PC-9 (cell line): ENCODE measurements at regions not wholly inside any gene's neighbourhood (a gene's known extent, or its start where the extent isn't known, plus 50 kb on each side); places are given as distances from the start of the nearest gene placed in this dataset.

Experiments
- BruUV-seq: library from RNA; stranded (reverse); fragments of 400-500 nt; replicated peaks from 2 replicates; lab custom pipeline; 2021; lab: Mats Ljungman, UMichigan
- CTCF ChIA-PET: fragments of 300-600 bp; sonication (Branson Sonifier 250); formaldehyde crosslinking; loops from one replicate; lab custom pipeline; 2022; ENCODE audit warnings: antibody characterized with exemption; lab: Charles Lee
- POLR2A ChIA-PET: fragments of 300-600 bp; sonication (Branson Sonifier 250); formaldehyde crosslinking; loops from one replicate; lab custom pipeline; 2022; ENCODE audit warnings: antibody characterized with exemption; ENCODE audit not compliant: unreplicated experiment; lab: Charles Lee
- DNase-seq, 2 experiments: peaks; one replicate each; pipeline versions ENCODE4 v3.0.0 to v3.0.0-alpha.2; 2015 to 2022; ENCODE audit warnings: mixed read lengths in 1 of 2
- H2AFZ ChIP-seq: fragments of 200-600 bp; sonication (generic); 2 replicates; pipeline ENCODE4 v1.8.1; 2017; ENCODE audit warnings: antibody characterized with exemption
- H3F3A ChIP-seq: fragments of 200-600 bp; sonication (generic); 2 replicates; pipeline ENCODE4 v1.8.1; 2017; ENCODE audit warnings: antibody characterized with exemption, mild to moderate bottlenecking, low read depth; ENCODE audit not compliant: insufficient read depth
- H3K27ac ChIP-seq: fragments of 200-600 bp; sonication (generic); 2 replicates; pipeline ENCODE4 v1.6.1; 2016; ENCODE audit warnings: mixed run types
- H3K27me3 ChIP-seq: fragments of 200-600 bp; sonication (generic); 2 replicates; pipeline ENCODE4 v1.6.1; 2016; ENCODE audit warnings: low read depth, mixed run types; ENCODE audit not compliant: insufficient read depth
- H3K36me3 ChIP-seq: fragments of 200-600 bp; sonication (generic); 2 replicates; pipeline ENCODE4 v1.6.1; 2016; ENCODE audit warnings: low read depth, mixed run types
- H3K4me1 ChIP-seq: fragments of 200-600 bp; sonication (generic); replicated peaks from 2 replicates; pipeline ENCODE4 v1.6.1; 2016; ENCODE audit warnings: mixed run types; ENCODE audit not compliant: insufficient read depth
- H3K4me2 ChIP-seq: fragments of 200-600 bp; sonication (generic); 2 replicates; pipeline ENCODE4 v1.6.1; 2017; ENCODE audit warnings: mixed run types
- H3K4me3 ChIP-seq: fragments of 200-600 bp; sonication (generic); 2 replicates; pipeline ENCODE4 v1.6.1; 2016; ENCODE audit warnings: mixed run types
- H3K79me2 ChIP-seq: fragments of 200-600 bp; sonication (generic); 2 replicates; pipeline ENCODE4 v1.6.1; 2017; ENCODE audit warnings: low read depth, mixed run types
- H3K9me2 ChIP-seq: fragments of 200-600 bp; sonication (generic); 2 replicates; pipeline ENCODE4 v1.8.1; 2017; ENCODE audit warnings: mild to moderate bottlenecking; ENCODE audit not compliant: insufficient read depth
- H3K9me3 ChIP-seq: fragments of 200-600 bp; sonication (generic); 2 replicates; pipeline ENCODE4 v1.8.1; 2016; ENCODE audit warnings: low read depth; ENCODE audit not compliant: insufficient read depth
- H4K20me1 ChIP-seq: fragments of 200-600 bp; sonication (generic); 2 replicates; pipeline ENCODE4 v1.8.1; 2017; ENCODE audit not compliant: insufficient read depth
- EZH2 ChIP-seq: fragments of 200-600 bp; sonication (generic); IDR thresholded peaks from 2 replicates; pipeline ENCODE4 v1.8.0; 2017; ENCODE audit warnings: antibody characterized with exemption, low read depth
- intact Hi-C: fragments of 100-400 bp; cut with micrococcal nuclease; formaldehyde crosslinking; loops from one replicate; pipeline ENCODE4 v1.10.0; 2022; ENCODE audit not compliant: unreplicated experiment
- TF ChIP-seq, protein P1 (sequence below): fragments of 200-600 bp; sonication (generic); conservative IDR thresholded peaks from 2 replicates; pipeline ENCODE4 v1.6.1; 2017; ENCODE audit warnings: mixed run types, antibody characterized with exemption, mild to moderate bottlenecking, moderate library complexity

DNA sequence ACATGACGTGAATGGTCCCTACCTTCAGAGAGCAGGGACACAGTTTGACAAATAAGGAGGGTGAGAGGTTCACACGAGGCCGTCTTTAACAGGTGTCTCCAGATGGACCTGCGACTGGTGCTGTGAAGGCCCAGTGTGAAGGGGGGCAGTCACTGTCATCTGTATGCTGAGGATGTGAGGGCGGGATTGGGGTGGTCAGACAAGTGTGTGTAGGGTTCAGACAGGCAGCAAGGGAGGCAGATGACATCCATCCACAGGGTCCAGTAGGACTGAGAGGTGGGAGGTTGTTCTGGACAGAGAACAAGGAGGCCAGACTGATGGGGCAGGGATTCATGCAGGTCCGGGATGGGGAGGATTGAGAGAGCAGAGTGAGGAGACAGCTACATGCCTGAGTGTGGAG, 232.6 kb upstream of the GPR26 start:
- no peak overlapping the region for H3K4me3 ChIP-seq

DNA sequence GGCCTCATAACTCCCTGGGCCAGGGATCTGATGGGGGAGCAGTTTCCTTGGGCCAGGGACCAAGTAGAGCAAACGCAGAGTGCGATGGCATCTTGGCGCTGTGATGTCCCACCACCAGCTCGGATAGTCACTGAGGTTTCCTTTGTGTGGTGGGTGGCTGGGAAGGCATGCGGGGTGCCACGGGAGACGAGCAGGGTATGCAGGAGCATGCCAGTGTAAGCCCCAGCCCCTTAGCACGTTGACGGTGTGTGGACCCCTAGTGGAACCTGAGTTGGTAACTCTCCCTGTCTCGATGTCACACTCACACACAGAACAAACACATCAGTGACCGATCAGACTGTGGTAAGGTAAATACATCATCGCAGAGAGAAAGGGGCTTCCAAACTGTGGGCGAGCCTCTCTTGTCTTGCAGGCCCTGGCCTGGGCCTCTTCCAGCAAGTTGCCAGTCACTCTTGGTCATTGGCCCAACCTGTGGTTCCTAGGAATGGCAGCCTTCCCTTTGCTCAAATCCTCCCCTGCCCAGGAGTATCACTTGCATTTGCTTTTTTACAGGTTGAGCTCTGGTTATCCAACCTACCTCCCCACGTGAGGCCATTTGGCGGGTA, 231.6 kb upstream of the GPR26 start:
- Histone ChIP-seq H3K4me2 (no peak overlapping the region), H3K4me1 (no peaks in the 10 kb centered on the region), H3K27ac (no peak overlapping the region), H3F3A (no peaks in the 10 kb centered on the region), H3K9me2 (no peaks in the 10 kb centered on the region), H3K36me3 (no peaks in the 10 kb centered on the region), H2AFZ (no peak overlapping the region), H3K27me3 (peaks cover 63% of the 10 kb centered on the region), H3K79me2 (no peaks in the 10 kb centered on the region), H4K20me1 (no peaks in the 10 kb centered on the region), H3K9me3 (no peaks in the 10 kb centered on the region), H3K4me3 (no peak overlapping the region)
- ChIA-PET POLR2A (no interaction called here), CTCF (no interaction called here)
- intact Hi-C loops = no loop called here
- no TSS peak for BruUV-seq
- DNase-seq = no peak
- TF ChIP-seq, protein P1, sequence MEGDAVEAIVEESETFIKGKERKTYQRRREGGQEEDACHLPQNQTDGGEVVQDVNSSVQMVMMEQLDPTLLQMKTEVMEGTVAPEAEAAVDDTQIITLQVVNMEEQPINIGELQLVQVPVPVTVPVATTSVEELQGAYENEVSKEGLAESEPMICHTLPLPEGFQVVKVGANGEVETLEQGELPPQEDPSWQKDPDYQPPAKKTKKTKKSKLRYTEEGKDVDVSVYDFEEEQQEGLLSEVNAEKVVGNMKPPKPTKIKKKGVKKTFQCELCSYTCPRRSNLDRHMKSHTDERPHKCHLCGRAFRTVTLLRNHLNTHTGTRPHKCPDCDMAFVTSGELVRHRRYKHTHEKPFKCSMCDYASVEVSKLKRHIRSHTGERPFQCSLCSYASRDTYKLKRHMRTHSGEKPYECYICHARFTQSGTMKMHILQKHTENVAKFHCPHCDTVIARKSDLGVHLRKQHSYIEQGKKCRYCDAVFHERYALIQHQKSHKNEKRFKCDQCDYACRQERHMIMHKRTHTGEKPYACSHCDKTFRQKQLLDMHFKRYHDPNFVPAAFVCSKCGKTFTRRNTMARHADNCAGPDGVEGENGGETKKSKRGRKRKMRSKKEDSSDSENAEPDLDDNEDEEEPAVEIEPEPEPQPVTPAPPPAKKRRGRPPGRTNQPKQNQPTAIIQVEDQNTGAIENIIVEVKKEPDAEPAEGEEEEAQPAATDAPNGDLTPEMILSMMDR = no peak
- TF ChIP-seq EZH2 = no peak

More for the DNA sequence above, 232.6 kb upstream of the GPR26 start:
- Histone ChIP-seq H3K27ac (no peak overlapping the region), H3K9me3 (no peaks in the 10 kb centered on the region), H3K4me1 (no peaks in the 10 kb centered on the region), H3K36me3 (no peaks in the 10 kb centered on the region), H3K4me2 (no peak overlapping the region), H3F3A (no peaks in the 10 kb centered on the region), H4K20me1 (no peaks in the 10 kb centered on the region), H3K9me2 (no peaks in the 10 kb centered on the region), H3K27me3 (peaks cover 63% of the 10 kb centered on the region), H3K79me2 (no peaks in the 10 kb centered on the region), H2AFZ (no peak overlapping the region)
- intact Hi-C loops = no loop called here
- no peak for DNase-seq
- POLR2A ChIA-PET = no interaction called here
- CTCF ChIA-PET = no interaction called here
- BruUV-seq = no TSS peak
- TF ChIP-seq EZH2 = no peak
- TF ChIP-seq, protein P1 = no peak

DNA sequence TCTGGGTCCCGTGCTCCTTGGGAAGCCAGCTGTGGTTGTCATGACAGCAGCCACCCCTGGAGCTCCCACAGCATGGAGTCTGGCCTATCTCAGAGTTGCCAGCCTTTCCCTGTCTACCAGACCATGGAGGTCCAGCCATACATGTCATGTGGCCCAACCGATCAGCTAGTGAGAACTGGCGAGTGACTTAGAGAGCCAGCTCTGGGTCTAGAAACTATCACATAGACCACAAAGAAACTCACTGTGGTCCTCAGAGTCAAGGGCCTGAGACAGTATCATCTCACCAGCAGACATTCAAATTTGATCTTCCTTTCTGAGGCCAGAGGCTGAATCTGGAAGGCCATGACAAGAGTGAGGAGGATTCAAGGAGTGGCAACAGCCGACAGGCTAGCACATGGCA, 223.3 kb upstream of the GPR26 start:
- no peak overlapping the region for H3K27ac ChIP-seq
- no peaks in the 10 kb centered on the region for H3K36me3 ChIP-seq
- BruUV-seq = no TSS peak
- H3K27me3 ChIP-seq = peaks cover 74% of the 10 kb centered on the region
- H3K4me3 ChIP-seq = no peak overlapping the region
- H3K4me2 ChIP-seq = no peak overlapping the region
- no peaks in the 10 kb centered on the region for H3K4me1 ChIP-seq
- TF ChIP-seq, protein P1 = no peak
- TF ChIP-seq EZH2 = no peak
- no peaks in the 10 kb centered on the region for H3F3A ChIP-seq
- ChIA-PET POLR2A (no interaction called here), CTCF (no interaction called here)
- H3K9me3 ChIP-seq = no peaks in the 10 kb centered on the region
- no peak overlapping the region for H2AFZ ChIP-seq
- intact Hi-C loops = no loop called here
- DNase-seq = no peak
- H3K9me2 ChIP-seq = no peaks in the 10 kb centered on the region
- H4K20me1 ChIP-seq = no peaks in the 10 kb centered on the region
- no peaks in the 10 kb centered on the region for H3K79me2 ChIP-seq
